K562 (cell line): ENCODE measurements at regions not wholly inside any gene's neighbourhood (a gene's known extent, or its start where the extent isn't known, plus 50 kb on each side); places are given as distances from the start of the nearest gene placed in this dataset.

Experiments used
- ATAC-seq: fragments of 200-7000 bp; cut with Tn5 transposase; 3 replicates; pipeline ENCODE4 v1.9.1; 2020; ENCODE audit warnings: moderate library complexity
- BruUV-seq: library from RNA; stranded (reverse); fragments of 400-500 nt; replicated peaks from 2 replicates; lab custom pipeline; 2021; lab: Mats Ljungman, UMichigan
- CTCF ChIA-PET: fragments of 300-600 bp; formaldehyde crosslinking; extraction: SDS; loops from one replicate; lab custom pipeline; 2021; ENCODE audit warnings: low intra/inter-chr PET ratio; lab: Yijun Ruan, JAX
- POLR2A ChIA-PET: fragments of 300-600, 350-650 bp; sonication (Branson Sonifier 250); formaldehyde crosslinking; extraction: SDS; loops from one replicate; lab custom pipeline; 2021; ENCODE audit warnings: antibody characterized with exemption, inconsistent platforms; lab: Yijun Ruan, JAX
- DNase-seq, 4 experiments: peaks; one replicate each; pipeline versions ENCODE4 v3.0.0 to v3.0.0-alpha.2; 2011 to 2018; ENCODE audit warnings: low spot score in 3 of 4, mixed read lengths in 3 of 4; ENCODE audit errors: extremely low read depth in 1 of 4
- FAIRE-seq: peaks from 2 replicates; lab custom pipeline; 2011; peaks lifted over from hg19 to GRCh38; lab: Jason Lieb, UNC
- H2AFZ ChIP-seq: 2 replicates; pipeline ENCODE4 v1.6.0; 2011; ENCODE audit warnings: low read depth, low read length, control low read depth, inconsistent platforms
- H3K27ac ChIP-seq: fragments of 200-600 bp; 3 replicates; pipeline ENCODE4 v1.8.0; 2011; ENCODE audit warnings: low read depth, mild to moderate bottlenecking, control low read depth, inconsistent platforms, low read length, moderate library complexity, mixed read lengths; ENCODE audit errors: extremely low read depth
- H3K27me3 ChIP-seq, 2 experiments: fragments of 300-600 bp in 1 of 2; 2 replicates in 1 of 2; 3 replicates in 1 of 2; pipeline versions ENCODE4 v1.6.0 to v1.8.0; 2011; ENCODE audit warnings: inconsistent platforms in 2 of 2, low read length in 2 of 2, mild to moderate bottlenecking in 1 of 2, mixed read lengths in 1 of 2, moderate library complexity in 1 of 2; ENCODE audit not compliant: control insufficient read depth in 2 of 2, insufficient read depth in 2 of 2
- H3K36me3 ChIP-seq: fragments of 300-600 bp; 3 replicates; pipeline ENCODE4 v1.8.0; 2011; ENCODE audit warnings: mild to moderate bottlenecking, low read length, inconsistent platforms; ENCODE audit not compliant: control insufficient read depth, insufficient read depth
- H3K4me1 ChIP-seq, 2 experiments: fragments of 200-600 bp in 1 of 2; replicated peaks in 1 of 2; 2 replicates in 1 of 2; 3 replicates in 1 of 2; pipeline versions ENCODE4 v1.5.1 to v1.8.0; 2011; ENCODE audit warnings: inconsistent platforms in 2 of 2, low read length in 2 of 2, mild to moderate bottlenecking in 1 of 2, mixed read lengths in 1 of 2, moderate library complexity in 1 of 2; ENCODE audit not compliant: control insufficient read depth in 2 of 2, insufficient read depth in 2 of 2
- H3K4me2 ChIP-seq: 2 replicates; pipeline ENCODE4 v1.6.1; 2011; ENCODE audit warnings: low read length, control low read depth, inconsistent platforms, mixed read lengths; ENCODE audit not compliant: insufficient read depth
- H3K4me3 ChIP-seq: fragments of 200-600 bp; sonication (generic), shearing (Covaris generic); 2 replicates; pipeline ENCODE4 v1.5.1; 2016; ENCODE audit warnings: control low read depth, inconsistent platforms
- H3K79me2 ChIP-seq: fragments of 200-600 bp; 3 replicates; pipeline ENCODE4 v1.8.0; 2011; ENCODE audit warnings: low read length, inconsistent platforms; ENCODE audit not compliant: control insufficient read depth, insufficient read depth
- H3K9ac ChIP-seq, 2 experiments: 2 replicates each; pipeline versions ENCODE4 v1.6.0 to v1.6.1; 2011; ENCODE audit warnings: low read depth in 2 of 2, low read length in 2 of 2, control low read depth in 1 of 2, inconsistent platforms in 1 of 2, mild to moderate bottlenecking in 1 of 2, mixed read lengths in 1 of 2; ENCODE audit not compliant: insufficient read depth in 1 of 2
- H3K9me1 ChIP-seq: one replicate; pipeline ENCODE4 v1.6.0; 2011; ENCODE audit warnings: inconsistent platforms, mild to moderate bottlenecking, low read length, moderate library complexity; ENCODE audit not compliant: control insufficient read depth, insufficient read depth
- H3K9me3 ChIP-seq: replicated peaks from 2 replicates; pipeline ENCODE4 v1.5.1; 2011; ENCODE audit warnings: low read depth, low read length, inconsistent platforms; ENCODE audit not compliant: control insufficient read depth, insufficient read depth
- H4K20me1 ChIP-seq: replicated peaks from 2 replicates; pipeline ENCODE4 v1.6.1; 2011; ENCODE audit warnings: low read length, inconsistent platforms, mixed read lengths; ENCODE audit not compliant: control insufficient read depth, insufficient read depth
- NFATC3 ChIP-seq: fragments of 450-650 bp; IDR thresholded peaks from 2 replicates; pipeline ENCODE4 v1.6.1; 2017; ENCODE audit warnings: mild to moderate bottlenecking
- NRF1 ChIP-seq, 2 experiments: fragments of 450-650 bp; IDR thresholded peaks in 1 of 2; conservative IDR thresholded peaks in 1 of 2; 2 replicates each; pipeline ENCODE4 v1.6.1; 2014; ENCODE audit warnings: mild to moderate bottlenecking in 2 of 2
- SLC30A9 ChIP-seq: fragments of 250-450 bp; sonication (Bioruptor Pico); IDR thresholded peaks from 2 replicates; pipeline ENCODE4 v1.8.0; 2022; ENCODE audit warnings: mild to moderate bottlenecking, moderate library complexity
- WGBS: fragments of 100-300 bp; shearing (Covaris generic); methylation state at CpG from one replicate; pipeline ENCODE4 v1.1.6; 2016; ENCODE audit warnings: low coverage, mixed read lengths; ENCODE audit not compliant: insufficient coverage; ENCODE audit errors: missing lambda C conversion rate; 5-methylcytosine and 5-hydroxymethylcytosine counted together
- in situ Hi-C: fragments of 300-500 bp; cut with MboI; formaldehyde crosslinking; loops from 4 replicates; pipeline ENCODE4 v1.15.0; 2018; ENCODE audit warnings: inconsistent platforms, mixed read lengths
- intact Hi-C: fragments of 100-400 bp; cut with micrococcal nuclease; formaldehyde crosslinking; loops from 2 replicates; pipeline ENCODE4 v1.14.2; 2022

DNA sequence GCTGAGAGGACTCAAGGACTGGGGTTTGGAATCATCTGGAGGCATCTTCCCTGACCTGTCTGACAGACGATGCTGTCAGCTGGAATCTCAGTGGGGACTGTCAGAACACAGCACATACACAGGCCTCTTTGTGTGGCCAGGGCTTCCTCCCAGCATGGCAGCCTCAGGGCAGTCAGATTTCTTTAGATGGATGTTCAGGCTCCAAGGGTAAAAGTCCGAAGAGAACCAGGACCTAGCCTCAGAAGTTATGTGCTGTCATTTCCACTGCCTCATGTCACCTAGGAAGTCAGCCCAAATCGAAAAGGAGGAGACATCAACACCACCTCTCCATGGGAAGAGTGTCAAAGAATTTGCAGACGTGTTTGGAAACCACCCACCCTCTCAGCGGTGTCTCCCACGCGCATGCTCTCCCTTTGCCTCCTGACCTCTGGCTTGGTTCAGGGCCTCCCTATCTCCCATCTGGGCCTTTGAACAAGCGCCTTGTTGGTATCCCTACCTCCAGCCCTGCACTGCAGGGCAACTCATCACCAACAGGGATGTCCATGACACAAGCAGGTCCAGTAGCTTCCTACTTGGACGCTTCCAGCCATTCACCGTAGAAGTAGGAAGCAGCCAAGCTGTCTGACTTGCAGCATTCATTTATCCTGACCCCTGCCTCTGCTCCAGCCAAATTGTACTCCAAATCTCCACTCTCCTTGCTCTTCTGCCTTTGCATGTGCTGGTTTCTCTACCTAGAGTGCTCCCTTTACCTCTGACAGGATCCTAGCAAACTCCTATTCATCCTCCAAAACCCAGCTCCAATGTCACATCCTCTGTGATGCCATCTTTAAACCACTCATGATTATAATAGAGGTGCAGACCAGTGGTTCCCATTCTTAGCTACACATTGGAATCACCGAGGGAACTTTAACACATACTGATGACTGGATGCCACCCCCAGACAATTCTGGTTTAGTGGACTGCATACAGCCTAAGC lies 121.6 kb downstream of the OAT start:
- POLR2A ChIA-PET, result no interaction called here
- TF ChIP-seq NRF1 (conservative IDR thresholded peaks at IDR 0.05 in 1 of 2, IDR thresholded peaks at IDR 0.05 in 1 of 2), result peak; percentile 54 to 69; a peak in 3 of 4 replicates
- TF ChIP-seq SLC30A9 (CRISPR knock-in tag), result no peak
- no peak for TF ChIP-seq NFATC3

More for the DNA sequence above, 121.6 kb downstream of the OAT start:
- Histone ChIP-seq H3K79me2 (no peaks in the 10 kb centered on the region), H4K20me1 (no peaks in the 10 kb centered on the region), H3K9ac (no peak overlapping the region), H3K4me2 (no peak overlapping the region), H2AFZ (no peak overlapping the region), H3K36me3 (no peaks in the 10 kb centered on the region), H3K4me3 (no peak overlapping the region), H3K9me3 (0 out of 2 replicates have a peak, but pooled peaks cover 3% of the 10 kb centered on the region), H3K27ac (no peak overlapping the region), H3K27me3 (peaks cover 0 to 15% of the 10 kb centered on the region in 2 experiments; a peak in 1 of 5 replicates), H3K9me1 (no peaks in the 10 kb centered on the region), H3K4me1 (no peaks in the 10 kb centered on the region)
- no peak for FAIRE-seq
- CTCF ChIA-PET, result interaction anchor here (0.6 kb wide), 1 partner anchor 87 kb away, joined by 4 read pairs; no protein-coding TSS in a partner anchor
- under 1% methylated on average over 11 of the region's 11 CpGs for WGBS
- in situ Hi-C loops, result no loop called here
- no peak for DNase-seq
- no peak for ATAC-seq
- intact Hi-C loops, result no loop called here
- BruUV-seq, result no TSS peak
